NCI-H446 (cell line): ENCODE measurements at regions not wholly inside any gene's neighbourhood (a gene's known extent, or its start where the extent isn't known, plus 50 kb on each side); places are given as distances from the start of the nearest gene placed in this dataset.
"Not testable (repeated sequence)": the region's sequence is repeated elsewhere in the genome, so short reads cannot be mapped to it uniquely, and the experiment has no call there.

Source experiments
- DNase-seq, 2 experiments: peaks; one replicate each; lab custom pipeline; 2025; lab: John Stamatoyannopoulos, UW

GRCh38 chr5:121485999-121486398, 365.7 kb upstream of the FTMT start:
- DNase-seq: not testable (repeated sequence)

GRCh38 chr5:121489972-121490371, 361.7 kb upstream of the FTMT start:
- DNase-seq: no peak

- no peak for DNase-seq
Observed at GRCh38 chr5:121497176-121497575, 354.5 kb upstream of the FTMT start.

GRCh38 chr5:121500310-121500709, 351.4 kb upstream of the FTMT start:
- DNase-seq: no peak

- peak in 1 of 2 experiments; percentile 39 for DNase-seq
Observed at GRCh38 chr5:121503111-121503840, 348.4 kb upstream of the FTMT start.

- DNase-seq: no peak
Observed at GRCh38 chr5:121516997-121517396, 334.7 kb upstream of the FTMT start.

GRCh38 chr5:121525706-121526105, 326.0 kb upstream of the FTMT start:
- no peak for DNase-seq

- no peak for DNase-seq
Observed at GRCh38 chr5:121526908-121527307, 324.8 kb upstream of the FTMT start.

- DNase-seq: no peak
Observed at GRCh38 chr5:121533814-121534213, 317.9 kb upstream of the FTMT start.

- no peak for DNase-seq
Observed at GRCh38 chr5:121550989-121551388, 300.7 kb upstream of the FTMT start.

- no peak for DNase-seq
Observed at GRCh38 chr5:121559832-121560231, 291.9 kb upstream of the FTMT start.

GRCh38 chr5:121572061-121572460, 279.6 kb upstream of the FTMT start:
- no peak for DNase-seq

GRCh38 chr5:121573721-121574382, 277.8 kb upstream of the FTMT start:
- no peak for DNase-seq

- no peak for DNase-seq
Observed at GRCh38 chr5:121581588-121581987, 270.1 kb upstream of the FTMT start.

GRCh38 chr5:121596882-121597281, 254.8 kb upstream of the FTMT start:
- no peak for DNase-seq

GRCh38 chr5:121608826-121609225, 242.9 kb upstream of the FTMT start:
- no peak for DNase-seq

- no peak for DNase-seq
Observed at GRCh38 chr5:121624035-121624434, 227.6 kb upstream of the FTMT start.

- DNase-seq: peak in 1 of 2 experiments; percentile 7
Observed at GRCh38 chr5:121628783-121629182, 222.9 kb upstream of the FTMT start.

- no peak for DNase-seq
Observed at GRCh38 chr5:121630402-121630801, 221.3 kb upstream of the FTMT start.

- no peak for DNase-seq
Observed at GRCh38 chr5:121634946-121635345, 216.7 kb upstream of the FTMT start.

GRCh38 chr5:121638126-121638525, 213.6 kb upstream of the FTMT start:
- no peak for DNase-seq

- DNase-seq: no peak
Observed at GRCh38 chr5:121640298-121640697, 211.4 kb upstream of the FTMT start.

- DNase-seq: no peak
Observed at GRCh38 chr5:121658221-121658620, 193.5 kb upstream of the FTMT start.

- DNase-seq: no peak
Observed at GRCh38 chr5:121660142-121660541, 191.5 kb upstream of the FTMT start.
